HEK293 (cell line): ENCODE measurements at regions not wholly inside any gene's neighbourhood (a gene's known extent, or its start where the extent isn't known, plus 50 kb on each side); places are given as distances from the start of the nearest gene placed in this dataset.

Experiments
- CTCF ChIA-PET: fragments of 350-600 bp; formaldehyde crosslinking; extraction: SDS; loops from one replicate; lab custom pipeline; 2021; ENCODE audit warnings: antibody characterized with exemption; lab: Yijun Ruan, JAX
- POLR2A ChIA-PET: fragments of 300-600 bp; formaldehyde crosslinking; extraction: SDS; loops from one replicate; lab custom pipeline; 2020; ENCODE audit warnings: antibody characterized with exemption, inconsistent platforms; lab: Yijun Ruan, JAX
- H3K27ac ChIP-seq: fragments of 200-500 bp; sonication (Bioruptor generic); 2 replicates; pipeline ENCODE4 v1.5.1; 2014; ENCODE audit warnings: low read depth, low read length, control low read depth, inconsistent platforms; ENCODE audit errors: extremely low read depth
- H3K36me3 ChIP-seq, 2 experiments: fragments of 200-500 bp in 1 of 2; sonication (Bioruptor generic) in 1 of 2; 1 replicate in 1 of 2; 2 replicates in 1 of 2; pipeline ENCODE4 v1.5.1; 2014 to 2017; ENCODE audit warnings: inconsistent platforms in 2 of 2, low read length in 2 of 2; ENCODE audit not compliant: control insufficient read depth in 2 of 2, insufficient read depth in 1 of 2
- H3K4me1 ChIP-seq: fragments of 200-500 bp; sonication (Bioruptor generic); 2 replicates; pipeline ENCODE4 v1.5.1; 2014; ENCODE audit warnings: mild to moderate bottlenecking, low read length, inconsistent platforms; ENCODE audit not compliant: control insufficient read depth, insufficient read depth
- H3K4me3 ChIP-seq: 2 replicates; pipeline ENCODE4 v1.5.1; 2011; ENCODE audit warnings: low read depth, mild to moderate bottlenecking, control low read depth, low read length, moderate library complexity
- H3K9me3 ChIP-seq: fragments of 200-500 bp; sonication (Bioruptor generic); 2 replicates; pipeline ENCODE4 v1.5.1; 2014; ENCODE audit warnings: low read depth, low read length, inconsistent platforms; ENCODE audit not compliant: control insufficient read depth, insufficient read depth
- BCL6B ChIP-seq: fragments of 450-650 bp; formaldehyde crosslinking; IDR thresholded peaks from 2 replicates; pipeline ENCODE4 v1.5.1; 2017; ENCODE audit warnings: missing biosample characterization, missing genetic modification characterization
- GLI4 ChIP-seq: fragments of 450-650 bp; formaldehyde crosslinking; IDR thresholded peaks from 2 replicates; pipeline ENCODE4 v1.5.1; 2016; ENCODE audit warnings: missing biosample characterization, missing genetic modification characterization
- GLIS2 ChIP-seq: fragments of 450-650 bp; formaldehyde crosslinking; IDR thresholded peaks from 2 replicates; pipeline ENCODE4 v1.5.1; 2016; ENCODE audit warnings: missing biosample characterization, missing genetic modification characterization
- KLF16 ChIP-seq: fragments of 450-650 bp; formaldehyde crosslinking; IDR thresholded peaks from 2 replicates; pipeline ENCODE4 v1.5.1; 2017; ENCODE audit warnings: missing biosample characterization, missing genetic modification characterization
- MZF1 ChIP-seq: fragments of 450-650 bp; formaldehyde crosslinking; IDR thresholded peaks from 2 replicates; pipeline ENCODE4 v1.5.1; 2017; ENCODE audit warnings: missing biosample characterization, missing genetic modification characterization, borderline replicate concordance
- PRDM4 ChIP-seq: fragments of 450-650 bp; formaldehyde crosslinking; IDR thresholded peaks from 2 replicates; pipeline ENCODE4 v1.5.1; 2017; ENCODE audit warnings: missing biosample characterization, missing genetic modification characterization
- SCRT1 ChIP-seq: fragments of 450-650 bp; formaldehyde crosslinking; IDR thresholded peaks from 2 replicates; pipeline ENCODE4 v1.5.1; 2016; ENCODE audit warnings: missing biosample characterization, missing genetic modification characterization, borderline replicate concordance
- ZNF19 ChIP-seq: fragments of 450-650 bp; formaldehyde crosslinking; IDR thresholded peaks from 2 replicates; pipeline ENCODE4; 2016; ENCODE audit warnings: missing biosample characterization, missing genetic modification characterization, low read depth
- ZNF24 ChIP-seq: fragments of 450-650 bp; formaldehyde crosslinking; IDR thresholded peaks from 2 replicates; pipeline ENCODE4 v1.5.1; 2016; ENCODE audit warnings: missing biosample characterization, missing genetic modification characterization
- ZNF248 ChIP-seq: fragments of 450-650 bp; formaldehyde crosslinking; IDR thresholded peaks from 2 replicates; pipeline ENCODE4 v1.5.1; 2017; ENCODE audit warnings: missing biosample characterization, missing genetic modification characterization
- ZNF426 ChIP-seq: fragments of 450-650 bp; formaldehyde crosslinking; IDR thresholded peaks from 2 replicates; pipeline ENCODE4 v1.5.1; 2017; ENCODE audit warnings: missing biosample characterization, missing genetic modification characterization, mild to moderate bottlenecking, inconsistent platforms, moderate library complexity
- ZNF488 ChIP-seq: fragments of 450-650 bp; formaldehyde crosslinking; IDR thresholded peaks from 2 replicates; pipeline ENCODE4 v1.5.1; 2016; ENCODE audit warnings: missing biosample characterization, missing genetic modification characterization
- ZNF518A ChIP-seq: fragments of 450-650 bp; formaldehyde crosslinking; conservative IDR thresholded peaks from 2 replicates; pipeline ENCODE4 v1.5.1; 2016; ENCODE audit warnings: low read depth, missing biosample characterization, missing genetic modification characterization
- ZNF558 ChIP-seq: fragments of 450-650 bp; formaldehyde crosslinking; IDR thresholded peaks from 2 replicates; pipeline ENCODE4 v1.5.1; 2016; ENCODE audit warnings: missing biosample characterization, missing genetic modification characterization
- ZNF658 ChIP-seq: fragments of 450-650 bp; formaldehyde crosslinking; IDR thresholded peaks from 2 replicates; pipeline ENCODE4; 2016; ENCODE audit warnings: missing biosample characterization, missing genetic modification characterization
- ZNF791 ChIP-seq: fragments of 450-650 bp; formaldehyde crosslinking; IDR thresholded peaks from 2 replicates; pipeline ENCODE4 v1.5.1; 2016; ENCODE audit warnings: missing biosample characterization, missing genetic modification characterization

GRCh38 chr2:11093467-11093866, 61.8 kb upstream of the SLC66A3 start (continued):
- TF ChIP-seq ZNF488 (tag by site-specific recombination) (no peak), GLIS2 (tag by site-specific recombination) (no peak), ZNF658 (no peak), BCL6B (tag by site-specific recombination) (no peak), SCRT1 (tag by site-specific recombination) (no peak), ZNF518A (tag by site-specific recombination) (no peak), ZNF248 (tag by site-specific recombination) (no peak)

- TF ChIP-seq ZNF24 (no peak), MZF1 (tag by site-specific recombination) (no peak), GLI4 (no peak), KLF16 (tag by site-specific recombination) (no peak), ZNF558 (tag by site-specific recombination) (no peak), ZNF426 (tag by site-specific recombination) (no peak), ZNF19 (tag by site-specific recombination) (no peak), GLIS2 (tag by site-specific recombination) (no peak), ZNF791 (tag by site-specific recombination) (no peak), PRDM4 (no peak)
- TF ChIP-seq, all 188 proteins: peak for 0
- no peak overlapping the region for H3K27ac ChIP-seq
- no peaks in the 10 kb centered on the region for H3K9me3 ChIP-seq
- H3K4me1 ChIP-seq = no peaks in the 10 kb centered on the region
- no peaks in the 10 kb centered on the region for H3K36me3 ChIP-seq
- ChIA-PET POLR2A (no interaction called here), CTCF (interaction anchor here (0.6 to 1.2 kb wide), 3 partner anchors 24 to 259 kb away, joined by 3 read pairs; no protein-coding TSS in a partner anchor)
- H3K4me3 ChIP-seq = no peak overlapping the region
Measured at GRCh38 chr2:11094021-11094810, 61.1 kb upstream of the SLC66A3 start.
